NCI-H187 (cell line): ENCODE measurements at regions not wholly inside any gene's neighbourhood (a gene's known extent, or its start where the extent isn't known, plus 50 kb on each side); places are given as distances from the start of the nearest gene placed in this dataset.
A peak's percentile ranks its signal among the peaks of the same experiment; 100 is the strongest.
"Not testable (repeated sequence)": the region's sequence is repeated elsewhere in the genome, so short reads cannot be mapped to it uniquely, and the experiment has no call there.

Source experiments
- DNase-seq, 2 experiments: peaks; one replicate each; lab custom pipeline; 2025; lab: John Stamatoyannopoulos, UW

- DNase-seq: no peak
These were observed 102.6 kb upstream of the ALDH3B2 start for GRCh38 chr11:67776852-67777520.

- not testable (repeated sequence) for DNase-seq
These were observed 99.8 kb upstream of the ALDH3B2 start for GRCh38 chr11:67774175-67774574.

GRCh38 chr11:67768001-67768730, 93.7 kb upstream of the ALDH3B2 start:
- not testable (repeated sequence) for DNase-seq

GRCh38 chr11:67761211-67761610, 86.8 kb upstream of the ALDH3B2 start:
- DNase-seq: not testable (repeated sequence)

- not testable (repeated sequence) for DNase-seq
These were observed 84.9 kb upstream of the ALDH3B2 start for GRCh38 chr11:67759321-67759720.

GRCh38 chr11:67758467-67758866, 84.0 kb upstream of the ALDH3B2 start:
- DNase-seq: not testable (repeated sequence)

- peak; percentile 14 to 22 for DNase-seq
These were observed 83.6 kb upstream of the ALDH3B2 start for GRCh38 chr11:67758009-67758408.

GRCh38 chr11:67753820-67754219, 79.4 kb upstream of the ALDH3B2 start:
- DNase-seq: not testable (repeated sequence)

GRCh38 chr11:67745181-67745726, 70.8 kb upstream of the ALDH3B2 start:
- DNase-seq: no peak

- DNase-seq: not testable (repeated sequence)
These were observed 69.8 kb upstream of the ALDH3B2 start for GRCh38 chr11:67744231-67744630.

- DNase-seq: not testable (repeated sequence)
These were observed 63.8 kb upstream of the ALDH3B2 start for GRCh38 chr11:67738231-67738630.

GRCh38 chr11:67737562-67738080, 63.2 kb upstream of the ALDH3B2 start:
- not testable (repeated sequence) for DNase-seq

- DNase-seq: no peak
These were observed 57.8 kb upstream of the ALDH3B2 start for GRCh38 chr11:67732045-67732787.

GRCh38 chr11:67731583-67731982, 57.2 kb upstream of the ALDH3B2 start:
- no peak for DNase-seq

- not testable (repeated sequence) for DNase-seq
These were observed 53.7 kb upstream of the ALDH3B2 start for GRCh38 chr11:67728163-67728571.

- not testable (repeated sequence) for DNase-seq
These were observed 52.9 kb upstream of the ALDH3B2 start for GRCh38 chr11:67727066-67728040.
